CD14-positive monocyte (primary cell): ENCODE measurements at regions not wholly inside any gene's neighbourhood (a gene's known extent, or its start where the extent isn't known, plus 50 kb on each side); places are given as distances from the start of the nearest gene placed in this dataset.

ENCODE experiments used
- DNase-seq, 3 donors: peaks; one replicate each; pipeline ENCODE4 v3.0.0-alpha.2; 2011 to 2022
- H2AFZ ChIP-seq: 2 replicates; pipeline ENCODE4 v1.6.0; 2012; ENCODE audit warnings: mild to moderate bottlenecking, low read depth, low read length, inconsistent platforms; ENCODE audit not compliant: insufficient read depth, poor library complexity, severe bottlenecking
- H3K27ac ChIP-seq, 2 donors: 1 replicate in 1 of 2; 2 replicates in 1 of 2; pipeline ENCODE4 v1.5.1; 2012 to 2013; ENCODE audit warnings: low read length in 2 of 2, control low read depth in 1 of 2, inconsistent platforms in 1 of 2, low read depth in 1 of 2, mild to moderate bottlenecking in 1 of 2
- H3K27me3 ChIP-seq, 2 donors: one replicate each; pipeline versions ENCODE4 v1.6.0 to v1.6.1; 2011 to 2013; ENCODE audit warnings: low read length in 2 of 2; ENCODE audit not compliant: control insufficient read depth in 2 of 2, insufficient read depth in 2 of 2
- H3K36me3 ChIP-seq, 2 donors: replicated peaks in 1 of 2; 1 replicate in 1 of 2; 2 replicates in 1 of 2; pipeline versions ENCODE4 v1.5.1 to v1.6.1; 2012 to 2013; ENCODE audit warnings: low read length in 2 of 2, control low read depth in 1 of 2, inconsistent platforms in 1 of 2, mild to moderate bottlenecking in 1 of 2; ENCODE audit not compliant: insufficient read depth in 2 of 2, control insufficient read depth in 1 of 2
- H3K4me1 ChIP-seq, 2 donors: 1 replicate in 1 of 2; 2 replicates in 1 of 2; pipeline versions ENCODE4 v1.5.1 to v1.6.1; 2012 to 2013; ENCODE audit warnings: low read length in 2 of 2, control low read depth in 1 of 2, inconsistent platforms in 1 of 2, mild to moderate bottlenecking in 1 of 2, moderate library complexity in 1 of 2; ENCODE audit not compliant: insufficient read depth in 2 of 2, control insufficient read depth in 1 of 2
- H3K4me2 ChIP-seq: replicated peaks from 2 replicates; pipeline ENCODE3; 2012; ENCODE audit warnings: low read length, moderate library complexity, mild to moderate bottlenecking; ENCODE audit not compliant: poor library complexity, severe bottlenecking; ENCODE audit errors: extremely low read depth
- H3K4me3 ChIP-seq, 3 experiments: fragments of 200-600 bp in 1 of 3; sonication (generic) in 1 of 3; replicated peaks in 1 of 3; 1 replicate in 2 of 3; 2 replicates in 1 of 3; pipeline ENCODE4 v1.5.1; 2011 to 2013; ENCODE audit warnings: low read length in 3 of 3, mild to moderate bottlenecking in 3 of 3, control low read depth in 2 of 3, low read depth in 2 of 3, inconsistent platforms in 1 of 3, moderate library complexity in 1 of 3
- H3K79me2 ChIP-seq: 2 replicates; pipeline ENCODE4 v1.6.0; 2012; ENCODE audit warnings: mild to moderate bottlenecking, control low read depth, inconsistent platforms, low read length, moderate library complexity; ENCODE audit not compliant: insufficient read depth
- H3K9ac ChIP-seq: 2 replicates; pipeline ENCODE4 v1.6.0; 2017; ENCODE audit warnings: low read length, mild to moderate bottlenecking; ENCODE audit not compliant: insufficient read depth, poor library complexity, severe bottlenecking
- H3K9me3 ChIP-seq, 2 donors: replicated peaks in 1 of 2; 1 replicate in 1 of 2; 2 replicates in 1 of 2; pipeline versions ENCODE4 v1.5.1 to v1.6.1; 2012 to 2013; ENCODE audit warnings: low read length in 2 of 2, control low read depth in 1 of 2; ENCODE audit not compliant: control insufficient read depth in 1 of 2, insufficient read depth in 1 of 2
- H4K20me1 ChIP-seq: 2 replicates; pipeline ENCODE4 v1.6.0; 2012; ENCODE audit warnings: mild to moderate bottlenecking, low read length, control low read depth, moderate library complexity; ENCODE audit not compliant: insufficient read depth
- H3K27ac Mint-ChIP-seq, 7 donors: one replicate each; pipeline ENCODE4 v1.8.0; 2020; ENCODE audit warnings: mild to moderate bottlenecking in 7 of 7, mixed read lengths in 7 of 7, moderate library complexity in 6 of 7, inconsistent platforms in 2 of 7
- H3K27me3 Mint-ChIP-seq, 3 donors: one replicate each; pipeline ENCODE4 v1.8.0; 2021 to 2022; ENCODE audit warnings: low read depth in 3 of 3, mild to moderate bottlenecking in 3 of 3, mixed read lengths in 3 of 3, moderate library complexity in 3 of 3, inconsistent platforms in 1 of 3
- H3K36me3 Mint-ChIP-seq, 2 donors: one replicate each; pipeline ENCODE4 v1.8.0; 2020; ENCODE audit warnings: mixed read lengths in 2 of 2, inconsistent platforms in 1 of 2, mild to moderate bottlenecking in 1 of 2
- H3K4me1 Mint-ChIP-seq: one replicate; pipeline ENCODE4 v1.8.0; 2020; ENCODE audit warnings: mild to moderate bottlenecking, mixed read lengths
- H3K4me3 Mint-ChIP-seq, 2 donors: one replicate each; pipeline ENCODE4 v1.8.0; 2020; ENCODE audit warnings: mild to moderate bottlenecking in 2 of 2, mixed read lengths in 2 of 2, moderate library complexity in 1 of 2
- H3K9me3 Mint-ChIP-seq, 7 donors: one replicate each; pipeline ENCODE4 v1.8.0; 2020 to 2022; ENCODE audit warnings: mixed read lengths in 7 of 7, mild to moderate bottlenecking in 6 of 7, moderate library complexity in 6 of 7, inconsistent platforms in 2 of 7
- CTCF ChIP-seq: fragments of 200-600 bp; IDR thresholded peaks from one replicate; pipeline ENCODE4 v1.8.0; 2022; ENCODE audit warnings: antibody characterized with exemption, mild to moderate bottlenecking
- WGBS: methylation state at CpG from one replicate; pipeline ENCODE4 v1.1.5; 2013; ENCODE audit warnings: missing lambda C conversion rate; ENCODE audit not compliant: insufficient coverage; 5-methylcytosine and 5-hydroxymethylcytosine counted together
- intact Hi-C, 2 donors: fragments of 100-400 bp; cut with micrococcal nuclease; formaldehyde crosslinking; loops; one replicate each; pipeline versions ENCODE4 v1.15.0 to v1.15.1; 2023

DNA sequence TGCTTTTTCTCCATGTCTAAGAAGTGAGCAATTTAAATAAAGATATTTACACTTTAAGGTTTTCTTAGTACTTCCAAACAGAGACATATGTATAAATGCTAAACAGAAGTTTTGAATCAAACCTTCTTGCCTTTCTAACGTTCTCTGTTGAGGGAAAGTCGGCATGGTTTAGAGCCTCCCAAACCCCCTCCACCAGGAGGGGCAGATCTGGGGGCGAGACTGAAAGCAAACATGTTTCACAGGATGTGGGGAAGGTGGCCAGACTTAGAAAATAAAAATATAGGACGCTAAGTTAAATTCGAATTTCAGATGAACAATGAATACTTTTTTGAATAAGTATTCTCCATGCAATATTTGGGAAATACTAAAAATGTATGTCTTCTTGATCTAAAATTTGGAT lies 208.3 kb upstream of the SHH start:
- no CpG with 5 or more reads among the region's 5 CpGs for WGBS
- TF ChIP-seq CTCF, result no peak

DNA sequence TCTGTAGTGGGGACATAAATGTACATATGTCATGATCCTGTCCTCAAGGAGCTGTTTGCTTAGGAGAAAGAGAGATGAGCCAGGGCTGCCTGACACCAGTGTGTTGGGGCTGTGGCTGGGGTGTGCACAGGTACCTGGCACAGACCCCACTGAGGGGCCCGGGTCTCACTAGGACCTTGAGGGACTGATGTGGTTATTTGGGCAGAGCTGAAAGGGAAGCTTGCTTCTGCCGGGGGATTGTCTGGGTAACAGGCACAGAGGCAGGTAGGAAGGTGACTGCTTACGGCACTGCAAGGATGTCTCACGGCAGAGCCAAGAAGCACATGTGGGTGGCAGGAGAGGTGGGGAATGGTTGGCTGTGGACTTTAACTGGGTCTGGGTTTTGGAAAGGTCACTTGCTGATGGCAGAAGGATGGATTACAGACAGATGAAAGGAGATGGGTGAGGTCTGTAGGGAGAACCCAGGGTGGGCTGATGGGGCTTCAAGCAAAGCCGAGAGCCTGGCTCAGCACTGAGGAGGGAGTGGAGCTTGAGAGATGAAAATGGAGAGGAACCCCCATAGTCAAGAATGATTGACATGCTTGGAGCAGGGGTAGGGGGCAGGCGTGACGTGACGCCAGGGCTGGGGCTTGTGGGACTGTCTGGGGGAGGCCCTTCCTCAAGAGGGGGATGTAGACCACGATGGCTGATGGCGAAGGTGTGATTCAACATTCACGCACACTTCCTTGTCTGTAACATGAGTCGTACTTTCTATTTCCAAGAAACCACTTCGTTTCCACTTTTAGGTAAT lies 207.7 kb upstream of the SHH start:
- H3K27ac Mint-ChIP-seq, result no peak overlapping the region

More for the DNA sequence above, 208.3 kb upstream of the SHH start:
- Mint-ChIP-seq H3K36me3 (no peaks in the 10 kb centered on the region), H3K4me3 (no peak overlapping the region), H3K4me1 (no peaks in the 10 kb centered on the region), H3K27ac (no peak overlapping the region), H3K27me3 (peaks cover 1 to 3% (median 3%) of the 10 kb centered on the region in 3 donors), H3K9me3 (peaks cover 2 to 23% (median 5%) of the 10 kb centered on the region in 7 donors)
- intact Hi-C loops, result no loop called here
- no peak overlapping the region for H2AFZ ChIP-seq
- H3K9ac ChIP-seq, result no peak overlapping the region
- H3K9me3 ChIP-seq, result peaks cover 0 to 3% of the 10 kb centered on the region in 2 donors
- no peaks in the 10 kb centered on the region for H3K36me3 ChIP-seq
- no peak overlapping the region for H3K4me2 ChIP-seq
- H3K79me2 ChIP-seq, result no peaks in the 10 kb centered on the region
- no peaks in the 10 kb centered on the region for H3K4me1 ChIP-seq
- no peaks in the 10 kb centered on the region for H3K27me3 ChIP-seq
- no peak for DNase-seq
- no peak overlapping the region for H3K4me3 ChIP-seq
- no peak overlapping the region for H3K27ac ChIP-seq
- no peaks in the 10 kb centered on the region for H4K20me1 ChIP-seq

More for the DNA sequence above, 207.7 kb upstream of the SHH start:
- H3K36me3 Mint-ChIP-seq, result no peaks in the 10 kb centered on the region
- no peaks in the 10 kb centered on the region for H4K20me1 ChIP-seq
- whole genome bisulfite sequencing, result 88% methylated on average over 9 of the region's 13 CpGs
- H3K4me3 ChIP-seq, result no peak overlapping the region
- intact Hi-C loops, result no loop called here
- no peak overlapping the region for H3K27ac ChIP-seq
- no peaks in the 10 kb centered on the region for H3K79me2 ChIP-seq
- no peak for TF ChIP-seq CTCF
- H3K9me3 ChIP-seq, result peaks cover 0 to 3% of the 10 kb centered on the region in 2 donors
- H3K9me3 Mint-ChIP-seq, result peaks cover 2 to 23% (median 7%) of the 10 kb centered on the region in 7 donors
- H3K4me1 ChIP-seq, result no peaks in the 10 kb centered on the region
- H3K27me3 Mint-ChIP-seq, result peaks cover 2 to 3% (median 3%) of the 10 kb centered on the region in 3 donors
- no peak overlapping the region for H3K4me3 Mint-ChIP-seq
- H3K4me2 ChIP-seq, result no peak overlapping the region
- DNase-seq, result no peak
- H2AFZ ChIP-seq, result no peak overlapping the region
- no peaks in the 10 kb centered on the region for H3K4me1 Mint-ChIP-seq
- no peaks in the 10 kb centered on the region for H3K27me3 ChIP-seq
- H3K9ac ChIP-seq, result no peak overlapping the region
- no peaks in the 10 kb centered on the region for H3K36me3 ChIP-seq
